GM18909 (cell line): ENCODE measurements at regions not wholly inside any gene's neighbourhood (a gene's known extent, or its start where the extent isn't known, plus 50 kb on each side); places are given as distances from the start of the nearest gene placed in this dataset.

Experiments used
- ATAC-seq: cut with Tn5 transposase; IDR thresholded peaks from one replicate; pipeline ENCODE4 v1.9.1; 2021; ENCODE audit warnings: mild to moderate bottlenecking; ENCODE audit not compliant: unreplicated experiment, poor library complexity

GRCh38 chr14:48937541-48938195 lies 648.5 kb downstream of the RPS29 start:
- ATAC-seq, result no peak

DNA sequence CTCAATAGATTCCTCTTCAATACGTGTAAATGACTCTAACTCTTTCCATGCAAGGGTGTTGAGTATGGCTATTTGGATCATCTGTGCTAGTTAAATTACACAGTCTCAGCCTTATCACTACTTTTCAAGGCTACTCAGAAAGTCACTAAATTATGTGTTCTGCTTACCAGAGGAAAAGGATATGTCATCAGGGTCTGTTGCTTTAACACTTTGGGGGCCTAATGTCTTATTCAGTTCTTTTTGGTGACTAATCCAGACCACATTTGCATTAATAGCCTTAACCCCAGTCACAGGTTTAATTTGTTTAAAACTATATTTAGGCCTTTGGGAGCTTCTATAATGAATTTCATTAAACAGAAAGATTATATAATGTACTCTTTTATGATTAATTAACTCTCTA lies 649.3 kb downstream of the RPS29 start:
- ATAC-seq, result no peak

GRCh38 chr14:48936362-48936761 lies 649.8 kb downstream of the RPS29 start:
- no peak for ATAC-seq

- no peak for ATAC-seq
These were observed 661.0 kb downstream of the RPS29 start for GRCh38 chr14:48925184-48925583.

- no peak for ATAC-seq
These were observed 671.3 kb downstream of the RPS29 start for GRCh38 chr14:48914921-48915320.

DNA sequence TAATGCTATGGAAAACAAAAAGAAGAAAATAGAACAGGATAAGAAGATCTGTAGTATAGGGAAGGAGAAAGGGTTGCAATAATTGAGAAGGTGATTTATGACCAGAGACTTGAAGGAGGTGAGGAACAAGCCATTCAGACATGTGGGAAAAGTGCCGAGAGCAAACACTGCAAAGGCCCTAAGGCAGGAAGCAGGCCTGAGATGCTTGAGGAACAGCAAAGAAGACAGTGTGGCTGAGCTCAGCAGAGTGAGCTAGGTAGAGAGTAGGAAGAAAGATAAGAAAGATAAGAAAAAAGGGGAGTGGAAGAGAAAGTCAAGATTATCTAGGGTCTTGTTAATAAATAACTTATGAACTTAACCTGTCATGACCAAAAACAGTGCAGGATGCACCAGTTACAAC lies 671.8 kb downstream of the RPS29 start:
- no peak for ATAC-seq

- ATAC-seq, result no peak
These were observed 685.6 kb downstream of the RPS29 start for GRCh38 chr14:48900565-48900964.

DNA sequence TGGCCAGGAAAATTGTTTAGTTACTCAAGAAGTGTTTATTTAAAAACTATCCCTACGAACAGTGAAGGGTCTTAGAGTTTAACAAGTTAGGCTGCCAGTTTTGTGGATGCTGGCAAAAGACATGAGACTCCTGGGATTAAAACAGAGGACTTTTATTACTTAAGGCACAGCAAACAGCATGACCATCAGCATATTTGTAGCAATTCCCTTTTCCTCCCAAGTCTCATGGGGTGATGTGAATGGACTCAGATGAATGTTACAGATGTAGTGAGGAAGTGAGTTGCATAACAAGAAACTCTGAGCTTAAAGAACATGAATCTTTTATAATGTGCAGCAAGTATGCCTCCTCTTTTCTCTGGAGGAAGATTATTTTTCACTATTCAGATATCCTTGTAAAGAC lies 695.8 kb downstream of the RPS29 start:
- no peak for ATAC-seq

DNA sequence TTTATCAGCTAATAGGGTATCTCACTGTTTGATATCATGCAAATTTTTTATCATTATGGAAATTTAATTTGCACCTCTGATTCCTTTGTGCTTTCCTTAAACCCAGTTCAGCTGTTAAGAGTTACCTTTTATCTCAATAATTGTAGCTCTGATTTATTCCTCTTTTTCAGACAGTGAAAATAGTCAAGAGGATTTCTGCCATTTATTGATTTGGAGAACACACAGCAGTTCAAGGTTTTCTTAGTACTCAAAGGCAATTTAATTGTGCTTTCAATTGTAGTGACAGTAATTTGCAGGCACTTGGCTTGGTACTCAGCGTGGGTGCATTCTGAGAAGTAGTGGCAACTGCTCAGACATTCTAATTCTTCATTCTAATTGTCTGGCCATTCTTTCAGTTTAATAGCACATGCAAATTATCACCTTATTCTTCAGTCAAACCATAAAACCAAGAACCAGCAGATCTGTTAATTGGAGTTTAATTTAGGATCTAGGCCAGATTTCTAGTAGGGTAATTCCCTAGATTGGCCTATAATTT lies 709.3 kb downstream of the RPS29 start:
- ATAC-seq, result no peak

DNA sequence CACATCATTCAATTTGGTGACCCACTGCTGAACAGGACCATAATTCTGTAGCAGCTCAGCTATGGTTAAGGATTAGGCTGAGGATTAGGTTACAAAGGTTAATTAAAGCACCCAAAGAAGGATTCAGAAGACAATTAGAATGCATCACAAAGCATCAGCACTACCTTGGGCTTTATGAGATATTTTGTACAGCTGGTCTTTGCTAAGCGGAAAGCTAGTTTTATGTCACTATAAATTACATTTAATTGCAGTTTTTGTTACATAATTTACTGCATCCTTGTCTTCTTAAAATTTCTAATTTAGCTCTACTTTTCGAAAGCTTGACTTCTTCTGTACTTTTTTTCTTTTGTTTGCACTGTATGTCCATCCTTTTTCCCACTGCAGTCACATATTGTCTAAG lies 711.5 kb downstream of the RPS29 start:
- no peak for ATAC-seq

- no peak for ATAC-seq
These were observed 728.8 kb downstream of the RPS29 start for GRCh38 chr14:48857366-48857765.

GRCh38 chr14:48853159-48853558 lies 733.0 kb downstream of the RPS29 start:
- ATAC-seq, result no peak

GRCh38 chr14:48849741-48850322 lies 736.3 kb downstream of the RPS29 start:
- no peak for ATAC-seq

DNA sequence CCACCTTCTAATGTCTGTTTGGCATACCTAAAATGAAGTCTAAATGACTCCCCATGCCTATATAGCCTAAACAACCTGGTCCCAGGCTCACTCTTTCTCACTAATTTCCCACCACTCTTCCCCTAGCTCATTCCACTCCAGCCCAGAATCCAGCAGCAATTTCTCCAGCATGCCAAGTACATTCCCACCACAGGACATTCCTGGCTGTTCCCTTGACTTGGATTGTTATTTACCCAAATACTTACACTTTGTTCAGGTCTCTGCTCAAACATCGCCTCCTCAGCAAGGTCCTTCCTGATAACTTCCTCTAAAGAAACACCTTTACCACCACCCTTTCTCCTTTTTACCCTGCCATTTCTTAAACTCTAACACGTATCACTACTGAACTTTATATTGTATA lies 743.4 kb downstream of the RPS29 start:
- ATAC-seq, result no peak

GRCh38 chr14:48826058-48826457 lies 760.1 kb downstream of the RPS29 start:
- ATAC-seq, result no peak

DNA sequence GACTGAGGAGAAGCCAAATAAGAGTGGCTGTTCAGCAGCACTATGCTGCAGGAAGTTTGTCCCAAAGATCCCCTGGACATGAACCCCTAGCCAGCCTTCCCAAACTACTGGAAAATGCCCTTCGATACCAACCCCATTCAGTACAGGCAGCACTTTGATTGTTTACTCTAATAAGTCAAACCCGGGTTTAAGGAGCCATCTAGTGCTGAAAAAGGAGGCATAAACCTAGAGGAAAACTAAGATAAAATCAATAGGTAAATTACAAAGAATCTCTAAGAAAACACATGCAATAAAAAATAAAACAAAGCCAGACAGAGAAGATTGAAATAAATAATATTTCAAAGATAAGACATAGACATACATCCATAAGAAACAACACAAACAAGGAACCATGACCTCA lies 771.6 kb downstream of the RPS29 start:
- no peak for ATAC-seq

GRCh38 chr14:48805315-48805714 lies 780.9 kb downstream of the RPS29 start:
- no peak for ATAC-seq

GRCh38 chr14:48792376-48793024 lies 793.7 kb downstream of the RPS29 start:
- no peak for ATAC-seq

GRCh38 chr14:48788771-48789170 lies 797.4 kb downstream of the RPS29 start:
- no peak for ATAC-seq

DNA sequence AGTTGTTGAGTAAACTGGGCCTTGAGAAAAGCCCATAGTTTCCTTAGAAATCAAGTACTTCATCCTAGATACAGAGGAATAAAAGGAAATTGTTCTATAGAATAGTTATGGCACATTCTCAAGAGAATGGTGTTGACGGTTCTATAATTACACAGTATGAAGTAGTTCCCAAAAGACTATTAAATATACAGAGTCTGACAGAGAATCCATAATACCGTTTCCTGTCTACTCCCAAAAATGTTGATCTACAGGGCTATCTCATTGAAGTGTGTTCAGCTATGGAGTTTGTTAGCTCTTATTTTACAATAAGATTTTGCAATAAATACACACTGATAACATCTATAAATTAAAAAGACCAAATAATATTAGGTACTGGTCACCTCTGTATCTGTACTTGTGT lies 799.7 kb downstream of the RPS29 start:
- ATAC-seq, result no peak

GRCh38 chr14:48771717-48772116 lies 814.5 kb downstream of the RPS29 start:
- no peak for ATAC-seq

DNA sequence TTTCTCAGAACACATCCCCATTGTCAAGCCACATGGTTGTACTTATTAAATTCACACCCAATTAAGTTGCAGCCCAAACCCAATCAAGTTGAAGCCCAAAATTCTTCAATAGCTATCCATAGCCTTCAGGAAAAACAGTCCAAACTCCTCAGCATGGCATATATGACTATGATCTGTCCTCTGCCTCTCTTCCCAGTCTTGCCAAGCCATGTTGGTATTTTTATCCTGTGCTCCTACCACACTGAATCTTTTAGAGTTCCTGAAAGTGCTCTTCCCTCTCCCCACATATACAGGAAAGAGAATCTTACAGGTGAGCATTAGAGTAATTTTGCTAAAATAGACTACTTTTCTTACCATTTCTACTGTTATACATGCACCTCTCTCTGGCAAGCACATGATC lies 834.9 kb downstream of the RPS29 start:
- no peak for ATAC-seq
